Eye (tissue), 1 donor: ENCODE measurements at regions not wholly inside any gene's neighbourhood (a gene's known extent, or its start where the extent isn't known, plus 50 kb on each side); places are given as distances from the start of the nearest gene placed in this dataset.

Source experiments
- DNase-seq: peaks from one replicate; pipeline ENCODE4 v3.0.0-alpha.2; 2015

DNA sequence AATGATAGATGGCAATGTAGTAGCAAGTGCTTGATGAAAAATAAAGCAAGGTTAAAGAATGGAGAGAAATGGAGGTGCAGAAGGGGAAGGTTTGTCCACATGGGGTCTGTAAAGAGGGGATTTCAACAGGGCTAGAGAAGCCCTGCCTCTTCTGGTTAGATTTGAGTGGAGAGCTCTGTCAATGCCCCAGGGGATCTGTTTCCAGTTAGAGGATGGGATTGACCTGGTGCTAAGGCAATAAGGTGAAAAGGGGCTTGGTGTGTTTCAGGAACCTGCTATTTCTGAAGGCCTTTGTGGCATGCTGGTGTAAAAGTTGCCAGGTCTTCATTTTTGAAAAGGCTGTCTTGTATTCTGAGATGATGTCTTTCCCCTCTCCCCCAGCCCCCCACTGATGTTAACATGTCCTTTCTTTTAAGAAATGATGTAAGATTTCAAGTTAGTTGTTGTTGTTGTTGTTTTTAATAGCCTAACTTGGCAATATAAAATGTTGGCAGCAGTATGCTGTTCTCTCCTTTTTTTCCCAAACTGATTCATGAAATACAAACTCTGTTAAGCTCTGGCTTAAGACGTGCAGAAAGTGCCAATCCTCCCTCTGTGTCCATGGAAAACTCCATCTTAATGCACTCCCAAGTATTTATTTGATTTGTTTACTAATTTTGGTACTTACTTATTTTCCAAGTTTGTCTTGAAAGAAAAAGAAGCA is 370.3 kb upstream of the ADGRL2 start:
- DNase-seq, result no peak

DNA sequence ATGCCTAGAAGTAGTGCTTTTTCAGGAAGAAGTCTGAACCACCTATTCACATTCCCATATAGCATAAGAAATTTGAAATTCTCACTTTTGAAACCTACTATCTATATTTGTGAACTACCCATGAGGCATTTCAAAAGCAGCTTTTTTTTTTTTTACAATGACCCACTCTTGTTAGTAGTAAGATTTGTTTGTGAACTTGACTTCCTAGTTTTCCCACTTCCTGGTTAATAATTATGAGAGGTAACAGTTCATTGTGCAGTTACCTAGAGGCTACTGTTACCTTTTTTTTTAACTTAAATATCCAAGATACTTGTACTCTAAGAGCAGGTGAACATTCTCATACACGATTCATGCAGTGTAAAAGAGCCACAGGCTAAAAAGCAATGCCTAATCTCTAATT is 371.7 kb upstream of the ADGRL2 start:
- DNase-seq, result no peak

GRCh38 chr1:81424816-81425215 is 375.9 kb upstream of the ADGRL2 start:
- no peak for DNase-seq

- DNase-seq, result peak; percentile 61
Measured at GRCh38 chr1:81424061-81424460, 376.7 kb upstream of the ADGRL2 start.

- DNase-seq, result no peak
Measured at GRCh38 chr1:81420760-81421159, 380.0 kb upstream of the ADGRL2 start.

GRCh38 chr1:81414488-81415015 is 386.2 kb upstream of the ADGRL2 start:
- peak; percentile 69 for DNase-seq

- no peak for DNase-seq
Measured at GRCh38 chr1:81412954-81413353, 387.8 kb upstream of the ADGRL2 start.

DNA sequence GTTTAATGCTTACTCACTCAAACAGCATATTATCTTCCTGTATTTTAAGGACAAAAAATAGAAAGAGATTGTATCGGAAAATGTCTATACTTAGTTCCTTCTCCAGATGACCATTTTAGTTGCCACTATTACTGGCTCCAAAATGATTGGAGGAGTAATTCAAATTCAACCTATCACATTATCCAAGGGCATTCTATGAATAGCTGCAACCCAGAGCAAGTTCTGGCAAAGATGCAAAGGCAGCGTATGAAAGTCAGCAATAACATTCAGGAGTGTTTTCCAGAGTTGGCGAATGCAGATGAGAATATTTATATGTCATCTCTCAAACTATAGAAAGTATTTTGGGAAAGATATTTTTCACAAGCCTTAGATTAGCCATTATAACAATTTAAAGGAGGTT is 389.8 kb upstream of the ADGRL2 start:
- DNase-seq, result no peak

GRCh38 chr1:81410351-81410750 is 390.4 kb upstream of the ADGRL2 start:
- DNase-seq, result peak; percentile 35

DNA sequence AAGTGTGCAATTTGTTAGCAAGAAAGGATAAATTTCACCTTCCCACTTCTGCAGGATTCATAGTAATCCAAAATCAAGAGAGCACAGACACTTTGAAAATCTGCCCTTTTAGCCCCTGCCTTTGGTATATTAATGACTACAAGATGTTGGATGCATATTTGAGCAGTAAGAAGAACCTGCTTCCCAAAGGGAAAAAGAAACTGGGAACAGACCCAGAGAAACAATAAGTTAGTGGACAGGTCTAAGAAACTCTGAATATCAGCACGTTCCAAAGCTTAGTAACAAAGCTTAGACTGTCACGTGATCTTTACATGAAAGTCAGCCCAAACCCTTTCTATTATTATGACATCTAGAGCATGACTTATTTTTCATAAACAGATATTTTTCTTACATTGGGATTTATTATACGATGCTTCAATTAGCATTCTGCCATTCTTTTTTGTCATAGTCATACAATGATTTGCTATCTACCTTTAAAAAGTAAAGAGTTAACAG is 390.9 kb upstream of the ADGRL2 start:
- DNase-seq, result peak; percentile 25

GRCh38 chr1:81409262-81409661 is 391.5 kb upstream of the ADGRL2 start:
- DNase-seq, result peak; percentile 12

GRCh38 chr1:81408419-81408818 is 392.3 kb upstream of the ADGRL2 start:
- DNase-seq, result no peak

GRCh38 chr1:81407000-81407821 is 393.5 kb upstream of the ADGRL2 start:
- DNase-seq, result peak; percentile 74

GRCh38 chr1:81406292-81406999 is 394.3 kb upstream of the ADGRL2 start:
- peak; percentile 61 for DNase-seq

- no peak for DNase-seq
Measured at GRCh38 chr1:81398041-81398440, 402.7 kb upstream of the ADGRL2 start.

- no peak for DNase-seq
Measured at GRCh38 chr1:81392526-81393226, 408.1 kb upstream of the ADGRL2 start.

DNA sequence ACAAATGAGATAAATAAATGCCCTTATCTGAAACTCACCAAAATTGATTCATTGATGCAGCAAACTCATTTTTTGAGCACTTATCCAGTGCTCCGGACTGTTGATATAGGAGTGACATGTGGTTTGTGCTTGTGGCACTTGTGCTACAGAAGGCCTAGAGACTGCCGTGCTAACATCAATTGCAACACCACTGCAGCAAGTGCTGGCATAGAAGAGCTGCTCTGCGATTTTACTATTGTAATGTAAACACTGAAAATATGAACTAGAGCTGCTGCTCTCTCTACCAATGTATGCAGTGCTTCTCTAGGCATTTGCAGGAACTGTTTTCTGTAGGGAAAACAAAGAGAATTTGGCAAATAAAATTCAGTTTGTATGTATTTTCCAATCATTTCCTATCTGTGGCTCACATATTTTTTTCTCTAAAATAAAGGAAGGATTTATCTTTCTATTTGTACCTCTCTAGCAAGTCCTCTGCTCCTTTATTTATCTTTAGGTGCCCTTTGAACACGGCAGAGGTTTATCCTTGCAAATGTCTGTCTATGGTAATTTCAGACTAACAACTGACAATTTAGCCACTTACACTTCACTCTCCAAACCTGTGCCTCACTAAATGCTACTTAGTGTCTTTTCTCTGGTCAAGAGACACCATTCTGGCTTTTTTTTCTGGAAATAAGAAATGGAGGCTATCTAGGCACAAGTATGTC is 409.5 kb upstream of the ADGRL2 start:
- no peak for DNase-seq

GRCh38 chr1:81388435-81388834 is 412.3 kb upstream of the ADGRL2 start:
- DNase-seq, result no peak

- DNase-seq, result no peak
Measured at GRCh38 chr1:81387446-81387845, 413.3 kb upstream of the ADGRL2 start.

DNA sequence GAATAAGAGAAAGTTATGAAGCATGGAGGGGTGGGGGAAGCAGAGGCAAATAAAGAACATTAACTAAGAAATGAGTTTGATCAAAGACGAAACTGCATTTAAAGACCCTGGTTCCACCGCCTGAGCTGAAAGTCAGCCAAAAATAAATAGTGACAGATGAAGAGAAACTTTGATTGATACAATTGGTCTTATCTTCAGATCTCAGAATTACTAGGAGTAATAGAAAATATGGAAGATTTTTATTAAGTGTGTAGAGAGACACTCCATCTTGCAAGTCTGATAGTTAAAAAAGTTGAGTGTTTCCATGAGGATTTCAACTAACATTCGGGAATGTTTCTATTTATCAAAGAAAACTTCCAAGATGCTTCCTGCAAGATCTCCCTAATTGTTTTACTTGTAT is 418.2 kb upstream of the ADGRL2 start:
- no peak for DNase-seq

DNA sequence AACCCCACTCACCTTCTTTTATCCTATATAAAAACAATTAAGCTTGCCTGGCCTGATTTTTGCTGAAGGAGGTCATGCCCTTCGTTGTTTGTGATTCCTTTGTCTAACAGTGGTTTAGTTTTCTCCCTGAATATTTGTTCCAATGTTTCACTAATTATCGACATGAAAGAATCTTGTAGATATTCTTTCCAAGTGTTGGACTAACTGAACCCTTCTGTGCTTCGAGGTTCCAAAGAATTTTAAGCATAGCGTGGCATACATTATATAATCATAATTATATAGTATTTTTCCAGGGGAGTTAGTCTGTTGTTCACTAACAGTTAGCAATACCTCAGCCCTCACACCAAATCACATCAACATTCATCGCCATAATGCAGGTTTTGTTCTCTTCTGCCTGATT is 418.9 kb upstream of the ADGRL2 start:
- peak; percentile 67 for DNase-seq

DNA sequence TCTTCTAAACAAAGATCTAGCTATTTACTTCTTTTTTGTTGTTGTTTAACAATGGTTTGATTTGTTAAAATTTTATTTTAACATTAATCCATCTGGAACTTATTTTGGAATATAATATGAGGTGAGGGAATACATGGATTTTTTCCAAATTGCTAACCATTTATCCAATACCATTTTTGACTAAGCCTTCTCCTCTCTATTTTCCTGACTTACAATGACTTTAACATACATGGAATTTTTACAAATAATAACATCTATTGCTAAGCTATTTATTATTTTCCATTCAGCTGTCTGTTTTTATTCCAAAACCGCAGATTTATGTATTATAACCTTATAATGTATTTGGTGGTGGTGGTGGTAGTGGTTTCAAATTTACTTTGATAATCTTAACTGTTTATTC is 420.3 kb upstream of the ADGRL2 start:
- DNase-seq, result no peak
